HCT116 (cell line): ENCODE measurements at regions not wholly inside any gene's neighbourhood (a gene's known extent, or its start where the extent isn't known, plus 50 kb on each side); places are given as distances from the start of the nearest gene placed in this dataset.

ENCODE experiments used
- EZH2 ChIP-seq: fragments of 200-600 bp; sonication (generic); IDR thresholded peaks from 2 replicates; pipeline ENCODE4 v1.6.1; 2017; ENCODE audit warnings: antibody characterized with exemption, mixed run types
- EZH2phosphoT487 ChIP-seq: fragments of 200-600 bp; IDR thresholded peaks from 2 replicates; pipeline ENCODE4 v1.6.1; 2018; ENCODE audit warnings: antibody characterized with exemption, borderline replicate concordance
- POLR2A ChIP-seq: IDR thresholded peaks from 2 replicates; pipeline ENCODE4 v1.7.0; 2011; ENCODE audit warnings: borderline replicate concordance; ENCODE audit not compliant: insufficient read depth, insufficient read length; ENCODE audit errors: extremely low read depth
- POLR2AphosphoS5 ChIP-seq: IDR thresholded peaks from 2 replicates; pipeline ENCODE4 v1.6.1; 2011; ENCODE audit warnings: mild to moderate bottlenecking, low read depth, low read length, moderate library complexity
- RAD21 ChIP-seq: IDR thresholded peaks from 2 replicates; pipeline ENCODE4 v1.6.1; 2012; ENCODE audit warnings: low read depth, mild to moderate bottlenecking
- REST ChIP-seq: IDR thresholded peaks from 2 replicates; pipeline ENCODE4 v1.6.1; 2012; ENCODE audit warnings: low read depth
- SIN3A ChIP-seq: IDR thresholded peaks from 2 replicates; pipeline ENCODE4 v1.6.1; 2012; ENCODE audit warnings: low read depth
- TF ChIP-seq, protein P1 (sequence below), 3 experiments: fragments of 200-600 bp in 1 of 3; sonication (generic) in 1 of 3; IDR thresholded peaks in 2 of 3; conservative IDR thresholded peaks in 1 of 3; 2 replicates each; pipeline ENCODE4 v1.5.1; 2012 to 2017; ENCODE audit warnings: low read depth in 2 of 3, low read length in 2 of 3, antibody characterized with exemption in 1 of 3, borderline replicate concordance in 1 of 3, control low read depth in 1 of 3, mild to moderate bottlenecking in 1 of 3, mixed read lengths in 1 of 3, mixed run types in 1 of 3, moderate library complexity in 1 of 3; ENCODE audit not compliant: insufficient read depth in 1 of 3
- TF ChIP-seq, protein P2 (sequence below): IDR thresholded peaks from 2 replicates; pipeline ENCODE4 v1.6.1; 2012

- TF ChIP-seq, protein P1, sequence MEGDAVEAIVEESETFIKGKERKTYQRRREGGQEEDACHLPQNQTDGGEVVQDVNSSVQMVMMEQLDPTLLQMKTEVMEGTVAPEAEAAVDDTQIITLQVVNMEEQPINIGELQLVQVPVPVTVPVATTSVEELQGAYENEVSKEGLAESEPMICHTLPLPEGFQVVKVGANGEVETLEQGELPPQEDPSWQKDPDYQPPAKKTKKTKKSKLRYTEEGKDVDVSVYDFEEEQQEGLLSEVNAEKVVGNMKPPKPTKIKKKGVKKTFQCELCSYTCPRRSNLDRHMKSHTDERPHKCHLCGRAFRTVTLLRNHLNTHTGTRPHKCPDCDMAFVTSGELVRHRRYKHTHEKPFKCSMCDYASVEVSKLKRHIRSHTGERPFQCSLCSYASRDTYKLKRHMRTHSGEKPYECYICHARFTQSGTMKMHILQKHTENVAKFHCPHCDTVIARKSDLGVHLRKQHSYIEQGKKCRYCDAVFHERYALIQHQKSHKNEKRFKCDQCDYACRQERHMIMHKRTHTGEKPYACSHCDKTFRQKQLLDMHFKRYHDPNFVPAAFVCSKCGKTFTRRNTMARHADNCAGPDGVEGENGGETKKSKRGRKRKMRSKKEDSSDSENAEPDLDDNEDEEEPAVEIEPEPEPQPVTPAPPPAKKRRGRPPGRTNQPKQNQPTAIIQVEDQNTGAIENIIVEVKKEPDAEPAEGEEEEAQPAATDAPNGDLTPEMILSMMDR (IDR thresholded peaks at IDR 0.05 in 2 of 3, conservative IDR thresholded peaks at IDR 0.05 in 1 of 3; ENCODE audit: borderline replicate concordance in 1 of 3, insufficient read depth in 1 of 3, low read depth in 2 of 3, low read length in 2 of 3): no peak
- TF ChIP-seq EZH2phosphoT487 (no peak), POLR2AphosphoS5 (no peak), POLR2A (no peak), SIN3A (no peak), RAD21 (no peak), REST (no peak), EZH2 (no peak)
- TF ChIP-seq, protein P2, sequence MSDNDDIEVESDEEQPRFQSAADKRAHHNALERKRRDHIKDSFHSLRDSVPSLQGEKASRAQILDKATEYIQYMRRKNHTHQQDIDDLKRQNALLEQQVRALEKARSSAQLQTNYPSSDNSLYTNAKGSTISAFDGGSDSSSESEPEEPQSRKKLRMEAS: no peak
Observed at GRCh38 chr9:23412046-23412445, 414.0 kb downstream of the ELAVL2 start.
